NCI-H446 treated with DMSO at 0.1 percent for 48 hours (cell line): ENCODE measurements at regions not wholly inside any gene's neighbourhood (a gene's known extent, or its start where the extent isn't known, plus 50 kb on each side); places are given as distances from the start of the nearest gene placed in this dataset.
A peak's percentile ranks its signal among the peaks of the same experiment; 100 is the strongest.
"Not testable (repeated sequence)": the region's sequence is repeated elsewhere in the genome, so short reads cannot be mapped to it uniquely, and the experiment has no call there.

Source experiments
- DNase-seq: peaks from one replicate; lab custom pipeline; 2025; lab: John Stamatoyannopoulos, UW

DNA sequence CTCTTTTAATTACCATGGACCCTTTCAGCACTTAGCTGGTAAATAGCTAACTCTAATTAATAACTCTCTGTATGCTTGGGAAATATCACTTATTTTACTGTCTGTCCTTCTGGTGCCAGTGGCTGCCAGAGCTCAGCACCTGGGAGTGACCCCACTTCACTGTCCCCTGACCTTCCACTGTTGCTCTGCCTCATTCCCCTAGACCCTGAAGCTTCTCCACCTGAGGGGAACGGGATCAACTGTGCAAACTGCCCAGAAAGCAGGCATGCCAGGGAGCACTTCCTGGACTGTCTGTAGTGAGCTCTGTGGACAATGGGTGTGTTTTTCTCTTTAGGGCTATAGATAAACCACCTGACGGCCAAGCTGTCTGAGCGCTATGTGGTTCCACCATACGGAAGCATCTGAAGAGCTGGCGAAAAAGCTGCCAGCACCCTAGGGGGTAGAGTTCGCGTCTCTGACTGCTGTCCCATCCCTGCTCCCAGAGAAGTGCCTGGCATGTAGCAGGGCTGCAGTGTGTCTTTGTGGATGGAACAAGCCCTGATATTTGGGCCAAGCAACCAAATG lies 106.3 kb upstream of the FOXA2 start:
- no peak for DNase-seq

DNA sequence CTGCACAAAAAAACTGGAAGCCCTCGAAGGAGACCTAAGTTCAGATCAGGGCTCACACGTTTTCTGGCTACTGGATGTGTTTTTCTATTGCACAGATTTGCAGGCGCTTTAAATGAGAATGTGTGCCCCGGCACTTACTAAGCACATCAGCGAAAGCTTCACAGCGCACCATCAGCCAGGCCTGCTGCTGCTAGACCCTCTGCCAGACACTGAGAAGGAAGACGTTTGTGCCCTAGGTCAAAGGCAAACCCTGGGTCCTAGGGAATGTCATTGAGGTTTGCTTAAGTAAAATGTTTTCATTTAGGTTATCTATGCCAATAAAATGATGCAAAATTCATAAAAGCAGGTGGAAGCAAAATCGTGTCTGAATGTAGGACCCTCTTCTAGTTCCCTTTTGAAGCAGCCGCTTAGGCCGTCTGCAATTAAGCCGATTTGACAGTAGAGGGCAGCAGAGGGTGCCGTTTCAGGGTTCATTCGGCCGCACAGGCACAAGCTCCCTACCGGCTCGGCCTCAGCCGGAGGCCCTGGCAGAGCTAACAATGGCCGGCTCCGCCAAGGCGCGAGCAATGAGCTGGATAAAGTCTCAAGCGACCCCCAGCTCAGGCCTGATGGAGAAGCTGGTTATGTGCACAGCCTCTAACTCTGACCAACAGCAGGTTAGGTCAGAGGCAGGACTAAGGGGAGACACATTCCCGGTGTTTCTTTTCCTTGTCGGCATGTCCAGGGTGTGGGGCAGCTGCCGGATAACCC lies 107.2 kb upstream of the FOXA2 start:
- DNase-seq = peak; percentile 30

GRCh38 chr20:22692119-22692475 lies 107.7 kb upstream of the FOXA2 start:
- DNase-seq = no peak

GRCh38 chr20:22692620-22693019 lies 108.2 kb upstream of the FOXA2 start:
- not testable (repeated sequence) for DNase-seq

- no peak for DNase-seq
These were observed 112.4 kb upstream of the FOXA2 start for GRCh38 chr20:22696759-22697158.

DNA sequence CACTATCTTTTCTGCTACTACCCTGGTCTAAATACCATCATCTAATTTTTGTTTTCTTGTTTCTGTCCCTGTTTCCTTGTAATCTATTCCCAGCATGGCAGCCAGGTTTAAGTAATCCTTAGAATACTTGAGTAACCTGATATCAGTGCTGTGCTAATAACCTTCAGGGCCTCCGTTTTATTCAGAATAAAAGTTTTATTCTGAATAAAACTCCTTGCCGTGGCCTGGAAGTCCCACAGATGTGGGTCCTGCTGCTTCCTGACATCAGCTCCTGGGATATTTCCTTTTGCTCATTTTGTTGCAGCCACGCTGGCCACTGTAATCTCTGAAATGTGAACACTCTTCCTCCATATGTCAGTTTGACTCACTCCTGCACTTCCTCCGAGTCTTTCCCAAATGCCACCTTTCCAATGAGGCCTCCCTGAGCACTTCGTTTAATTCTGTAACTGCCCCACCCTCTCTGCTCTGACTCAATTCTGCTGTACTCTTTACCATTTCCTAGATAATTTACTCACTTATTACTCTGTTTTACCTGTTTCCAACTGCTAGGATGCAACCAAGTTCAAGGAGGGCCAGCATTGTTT lies 114.0 kb upstream of the FOXA2 start:
- DNase-seq = no peak

DNA sequence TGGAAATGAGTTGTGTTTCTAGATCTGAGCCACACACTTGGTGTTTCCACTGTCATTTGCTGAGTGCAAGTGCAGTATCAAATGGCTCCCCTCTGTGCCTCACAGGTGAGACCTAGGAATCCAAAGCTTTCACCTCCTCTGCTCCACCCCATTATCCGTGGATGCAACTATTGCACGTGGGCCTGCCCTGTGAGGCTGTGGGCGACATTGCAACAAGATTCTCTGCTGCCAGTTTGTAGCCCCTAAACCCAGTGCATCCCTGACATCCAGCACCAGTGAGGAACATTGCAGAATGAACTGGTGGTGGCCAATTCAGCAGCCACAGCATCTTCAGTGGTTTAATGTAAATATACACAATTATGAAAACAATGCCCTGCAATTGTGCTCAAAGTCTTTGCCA lies 115.0 kb upstream of the FOXA2 start:
- no peak for DNase-seq

- DNase-seq = peak; percentile 4
These were observed 116.0 kb upstream of the FOXA2 start for GRCh38 chr20:22700367-22700766.

GRCh38 chr20:22701679-22702308 lies 117.4 kb upstream of the FOXA2 start:
- DNase-seq = no peak

GRCh38 chr20:22703843-22704242 lies 119.5 kb upstream of the FOXA2 start:
- no peak for DNase-seq

GRCh38 chr20:22711971-22712755 lies 127.8 kb upstream of the FOXA2 start:
- DNase-seq = no peak

GRCh38 chr20:22716821-22717351 lies 132.5 kb upstream of the FOXA2 start:
- DNase-seq = no peak

GRCh38 chr20:22717466-22717865 lies 133.1 kb upstream of the FOXA2 start:
- DNase-seq = no peak

DNA sequence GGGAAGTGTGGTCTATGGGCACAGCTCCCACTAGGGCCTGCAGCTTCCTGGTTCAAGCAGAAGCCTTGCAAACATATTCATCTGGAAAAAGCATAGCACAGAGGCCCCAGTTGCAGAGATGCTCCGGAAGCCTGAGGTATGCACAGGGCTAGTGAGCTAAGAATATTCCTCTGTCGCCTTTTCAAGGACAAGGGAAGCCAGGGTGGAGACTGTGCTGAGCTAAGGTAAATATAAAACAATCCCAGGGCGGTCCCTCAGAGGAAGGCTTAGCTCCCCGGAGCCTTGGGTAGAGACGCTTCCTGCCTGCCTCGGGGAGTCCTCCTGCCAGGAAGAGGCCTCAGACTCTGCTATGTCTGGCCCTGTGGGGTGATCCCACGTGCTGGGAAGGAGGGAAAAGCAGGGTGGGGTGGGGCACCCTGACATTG lies 134.8 kb upstream of the FOXA2 start:
- no peak for DNase-seq

- no peak for DNase-seq
These were observed 135.8 kb upstream of the FOXA2 start for GRCh38 chr20:22720206-22720605.

DNA sequence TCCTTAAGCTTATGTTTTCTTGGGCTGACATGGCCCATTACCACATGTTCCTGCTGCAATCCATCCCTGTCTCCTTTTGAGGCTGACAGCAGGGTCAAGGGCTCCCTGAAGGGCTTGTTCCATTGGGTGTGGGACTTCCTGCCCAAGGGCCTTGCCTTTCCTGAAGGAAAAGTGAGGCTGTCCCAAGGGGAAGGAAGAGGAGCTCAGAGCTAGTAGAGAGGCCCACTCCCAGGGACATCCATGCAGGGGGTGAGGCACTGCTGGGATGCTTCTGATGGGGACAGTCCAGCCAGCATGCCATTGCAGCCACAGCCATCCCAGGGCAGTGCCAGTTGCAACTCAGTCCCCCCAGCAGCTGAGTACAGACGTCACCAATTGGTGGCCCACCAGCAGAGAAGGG lies 138.4 kb upstream of the FOXA2 start:
- no peak for DNase-seq

DNA sequence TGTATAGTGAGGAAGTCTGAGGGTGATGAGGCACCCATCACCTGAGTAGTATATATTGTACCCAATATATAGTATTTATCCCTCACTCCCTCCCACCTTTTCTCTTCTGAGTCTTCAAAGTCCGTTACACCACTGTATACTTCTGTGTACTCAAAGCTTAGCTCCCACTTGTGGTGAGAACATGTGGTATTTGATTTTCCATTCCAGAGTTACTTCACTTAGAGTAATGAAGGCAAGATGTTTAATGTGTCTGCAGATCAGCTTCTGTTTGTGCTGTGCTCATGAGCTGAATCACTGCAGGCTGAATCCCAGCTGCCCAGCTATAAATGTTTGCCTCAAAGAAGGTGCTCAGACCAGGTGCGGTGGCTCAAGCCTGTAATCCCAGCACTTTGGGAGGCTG lies 139.3 kb upstream of the FOXA2 start:
- DNase-seq = no peak

GRCh38 chr20:22728146-22728745 lies 143.9 kb upstream of the FOXA2 start:
- no peak for DNase-seq

DNA sequence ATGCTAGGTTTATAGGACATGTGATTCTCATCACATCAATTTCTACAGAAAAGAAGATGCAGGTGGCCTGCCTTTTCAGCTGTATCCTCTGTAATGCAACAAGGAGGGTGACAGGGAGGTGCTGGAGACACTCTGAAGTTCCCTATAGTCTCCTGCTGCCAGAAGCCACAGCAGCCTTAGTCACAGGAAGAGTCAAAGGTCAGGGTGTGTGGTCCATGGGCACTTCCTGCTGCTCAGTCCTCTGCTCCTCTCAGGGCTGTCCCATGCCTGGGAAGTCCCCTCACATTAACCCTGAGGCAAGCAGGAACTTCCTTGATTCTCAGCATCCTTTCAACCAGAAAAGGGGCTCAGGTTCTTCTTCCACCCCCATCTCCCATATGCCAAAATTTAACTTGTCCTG lies 144.8 kb upstream of the FOXA2 start:
- DNase-seq = no peak

- no peak for DNase-seq
These were observed 145.4 kb upstream of the FOXA2 start for GRCh38 chr20:22729616-22730236.

DNA sequence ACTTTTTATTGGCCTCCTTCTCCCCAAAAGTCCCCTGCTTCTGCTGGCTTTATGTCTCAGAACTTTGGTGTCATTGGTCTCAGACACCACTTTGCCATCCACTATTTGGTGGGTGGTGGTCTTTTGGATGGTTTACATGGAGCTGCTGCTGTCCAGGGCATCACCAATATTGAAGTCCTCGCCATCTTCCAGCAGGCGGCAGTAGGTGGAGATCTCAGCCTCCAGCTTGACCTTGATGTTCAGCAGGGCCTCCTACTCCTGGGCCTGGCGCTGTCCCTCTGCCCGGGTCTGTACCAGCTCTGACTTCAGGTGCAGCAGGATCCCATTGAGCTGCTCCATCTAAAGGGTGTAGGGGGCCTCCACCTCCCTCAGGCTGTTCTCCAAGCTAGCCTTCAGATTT lies 148.4 kb upstream of the FOXA2 start:
- DNase-seq = no peak
